RWPE2 (cell line): ENCODE measurements at regions not wholly inside any gene's neighbourhood (a gene's known extent, or its start where the extent isn't known, plus 50 kb on each side); places are given as distances from the start of the nearest gene placed in this dataset.

Source experiments
- ATAC-seq: fragments of 200-7000 bp; cut with Tn5 transposase; 3 replicates; pipeline ENCODE4 v1.9.1; 2021; ENCODE audit warnings: low read depth
- DNase-seq: peaks from one replicate; pipeline ENCODE4 v3.0.0-alpha.2; 2020; ENCODE audit warnings: low spot score
- H3K27ac ChIP-seq: fragments of 450-650 bp; 2 replicates; pipeline ENCODE4 v1.5.1; 2017; ENCODE audit warnings: mild to moderate bottlenecking; ENCODE audit not compliant: poor library complexity, severe bottlenecking
- H3K27me3 ChIP-seq: fragments of 250-450 bp; sonication (Bioruptor Pico); 2 replicates; pipeline ENCODE4 v1.5.1; 2021; ENCODE audit warnings: mild to moderate bottlenecking, moderate library complexity; ENCODE audit not compliant: insufficient read depth, poor library complexity, severe bottlenecking
- H3K36me3 ChIP-seq: fragments of 250-450 bp; sonication (Bioruptor Pico); 2 replicates; pipeline ENCODE4 v1.5.1; 2020; ENCODE audit warnings: low read depth, mild to moderate bottlenecking, moderate library complexity
- H3K4me1 ChIP-seq: fragments of 250-450 bp; sonication (Bioruptor Pico); 2 replicates; pipeline ENCODE4 v1.5.1; 2021; ENCODE audit warnings: mild to moderate bottlenecking, moderate library complexity; ENCODE audit not compliant: insufficient read depth, poor library complexity, severe bottlenecking
- H3K4me3 ChIP-seq: fragments of 250-450 bp; sonication (Bioruptor Pico); 2 replicates; pipeline ENCODE4 v1.5.1; 2021; ENCODE audit warnings: mild to moderate bottlenecking, moderate library complexity; ENCODE audit not compliant: severe bottlenecking
- H3K9me3 ChIP-seq: fragments of 250-450 bp; sonication (Bioruptor Pico); 2 replicates; pipeline ENCODE4 v1.5.1; 2021; ENCODE audit warnings: mild to moderate bottlenecking, moderate library complexity; ENCODE audit not compliant: severe bottlenecking
- CTCF ChIP-seq: fragments of 450-650 bp; IDR thresholded peaks from one replicate; pipeline ENCODE4 v1.5.1; 2017; ENCODE audit warnings: mild to moderate bottlenecking, moderate library complexity; ENCODE audit not compliant: poor library complexity, severe bottlenecking

- H3K36me3 ChIP-seq, result no peaks in the 10 kb centered on the region
- no peak overlapping the region for H3K4me3 ChIP-seq
- H3K9me3 ChIP-seq, result no peaks in the 10 kb centered on the region
- H3K27me3 ChIP-seq, result no peaks in the 10 kb centered on the region
- no peak overlapping the region for H3K27ac ChIP-seq
- DNase-seq (no peak), ATAC-seq (no peak)
- no peaks in the 10 kb centered on the region for H3K4me1 ChIP-seq
- no peak for TF ChIP-seq CTCF
Measured at GRCh38 chrX:39577985-39578869, 519.5 kb downstream of the BCOR start.

- Histone ChIP-seq H3K27me3 (no peaks in the 10 kb centered on the region), H3K9me3 (no peaks in the 10 kb centered on the region), H3K27ac (no peak overlapping the region), H3K4me1 (no peaks in the 10 kb centered on the region), H3K36me3 (no peaks in the 10 kb centered on the region), H3K4me3 (no peak overlapping the region)
- DNase-seq, result no peak
- ATAC-seq, result no peak
- TF ChIP-seq CTCF, result no peak
Measured at GRCh38 chrX:39580043-39580442, 517.7 kb downstream of the BCOR start.

- H3K27me3 ChIP-seq, result no peaks in the 10 kb centered on the region
- no peak overlapping the region for H3K4me3 ChIP-seq
- no peak overlapping the region for H3K27ac ChIP-seq
- ATAC-seq, result no peak
- no peak for TF ChIP-seq CTCF
- no peaks in the 10 kb centered on the region for H3K9me3 ChIP-seq
- H3K4me1 ChIP-seq, result no peaks in the 10 kb centered on the region
- no peak for DNase-seq
- H3K36me3 ChIP-seq, result no peaks in the 10 kb centered on the region
Measured at GRCh38 chrX:39581411-39581810, 516.3 kb downstream of the BCOR start.

GRCh38 chrX:39582091-39582490 is 515.7 kb downstream of the BCOR start:
- Histone ChIP-seq H3K4me3 (no peak overlapping the region), H3K27ac (no peak overlapping the region), H3K36me3 (no peaks in the 10 kb centered on the region), H3K4me1 (no peaks in the 10 kb centered on the region), H3K27me3 (no peaks in the 10 kb centered on the region), H3K9me3 (no peaks in the 10 kb centered on the region)
- no peak for DNase-seq
- no peak for TF ChIP-seq CTCF
- peak; percentile 67; the same call in 1 of the 3 replicates for ATAC-seq

GRCh38 chrX:39582976-39583375 is 514.8 kb downstream of the BCOR start:
- Histone ChIP-seq H3K27ac (no peak overlapping the region), H3K4me3 (no peak overlapping the region), H3K27me3 (no peaks in the 10 kb centered on the region), H3K4me1 (no peaks in the 10 kb centered on the region), H3K9me3 (no peaks in the 10 kb centered on the region), H3K36me3 (no peaks in the 10 kb centered on the region)
- DNase-seq, result no peak
- ATAC-seq, result no peak
- no peak for TF ChIP-seq CTCF
